NCI-H345 treated with DMSO at 0.1 percent for 48 hours (cell line): ENCODE measurements at regions not wholly inside any gene's neighbourhood (a gene's known extent, or its start where the extent isn't known, plus 50 kb on each side); places are given as distances from the start of the nearest gene placed in this dataset.
A peak's percentile ranks its signal among the peaks of the same experiment; 100 is the strongest.

Experiments
- DNase-seq: peaks from one replicate; lab custom pipeline; 2025; ENCODE audit not compliant: unreplicated experiment; lab: John Stamatoyannopoulos, UW

GRCh38 chr12:69123919-69124638, 115.3 kb upstream of the CPSF6 start:
- DNase-seq = peak; percentile 49

GRCh38 chr12:69129017-69129416, 110.4 kb upstream of the CPSF6 start:
- no peak for DNase-seq

GRCh38 chr12:69129564-69129963, 109.8 kb upstream of the CPSF6 start:
- DNase-seq = no peak

- no peak for DNase-seq
Measured at GRCh38 chr12:69130064-69130463, 109.3 kb upstream of the CPSF6 start.

- DNase-seq = no peak
Measured at GRCh38 chr12:69131077-69131476, 108.3 kb upstream of the CPSF6 start.

- no peak for DNase-seq
Measured at GRCh38 chr12:69136931-69137613, 102.3 kb upstream of the CPSF6 start.

- DNase-seq = no peak
Measured at GRCh38 chr12:69141074-69141473, 98.3 kb upstream of the CPSF6 start.

GRCh38 chr12:69149270-69149669, 90.1 kb upstream of the CPSF6 start:
- DNase-seq = no peak

- no peak for DNase-seq
Measured at GRCh38 chr12:69150083-69150795, 89.1 kb upstream of the CPSF6 start.

GRCh38 chr12:69150796-69151127, 88.6 kb upstream of the CPSF6 start:
- DNase-seq = no peak

- peak; percentile 11 for DNase-seq
Measured at GRCh38 chr12:69151254-69151764, 88.1 kb upstream of the CPSF6 start.

- peak; percentile 46 for DNase-seq
Measured at GRCh38 chr12:69154585-69155363, 84.6 kb upstream of the CPSF6 start.

GRCh38 chr12:69157023-69157655, 82.2 kb upstream of the CPSF6 start:
- no peak for DNase-seq

GRCh38 chr12:69161829-69162228, 77.5 kb upstream of the CPSF6 start:
- no peak for DNase-seq

GRCh38 chr12:69163681-69164362, 75.5 kb upstream of the CPSF6 start:
- DNase-seq = no peak

GRCh38 chr12:69167648-69168165, 71.7 kb upstream of the CPSF6 start:
- no peak for DNase-seq

- DNase-seq = no peak
Measured at GRCh38 chr12:69168363-69168762, 71.0 kb upstream of the CPSF6 start.

GRCh38 chr12:69168828-69169227, 70.5 kb upstream of the CPSF6 start:
- no peak for DNase-seq

GRCh38 chr12:69170293-69170692, 69.1 kb upstream of the CPSF6 start:
- DNase-seq = no peak

- no peak for DNase-seq
Measured at GRCh38 chr12:69171881-69172280, 67.5 kb upstream of the CPSF6 start.
